Mucosa of gallbladder (tissue), 1 donor: ENCODE measurements at regions not wholly inside any gene's neighbourhood (a gene's known extent, or its start where the extent isn't known, plus 50 kb on each side); places are given as distances from the start of the nearest gene placed in this dataset.

Experiments used
- DNase-seq: peaks from one replicate; pipeline ENCODE4 v3.0.0-alpha.2; 2020; ENCODE audit warnings: low spot score
- donor health status: DM: no; HTN: no; CAD: no.

GRCh38 chr2:133811409-133812125 is 243.3 kb upstream of the NCKAP5 start:
- no peak for DNase-seq

GRCh38 chr2:133812826-133813617 is 244.8 kb upstream of the NCKAP5 start:
- no peak for DNase-seq

- DNase-seq: no peak
These were observed 246.6 kb upstream of the NCKAP5 start for GRCh38 chr2:133814890-133815289.

- no peak for DNase-seq
These were observed 247.8 kb upstream of the NCKAP5 start for GRCh38 chr2:133816037-133816436.

GRCh38 chr2:133817680-133818566 is 249.7 kb upstream of the NCKAP5 start:
- no peak for DNase-seq

- no peak for DNase-seq
These were observed 250.4 kb upstream of the NCKAP5 start for GRCh38 chr2:133818661-133819060.

- no peak for DNase-seq
These were observed 251.6 kb upstream of the NCKAP5 start for GRCh38 chr2:133819906-133820305.

GRCh38 chr2:133821107-133821760 is 253.0 kb upstream of the NCKAP5 start:
- peak; percentile 6 for DNase-seq

- DNase-seq: no peak
These were observed 254.4 kb upstream of the NCKAP5 start for GRCh38 chr2:133822517-133823225.

GRCh38 chr2:133823226-133823550 is 254.9 kb upstream of the NCKAP5 start:
- peak; percentile 0 for DNase-seq

GRCh38 chr2:133824869-133825268 is 256.6 kb upstream of the NCKAP5 start:
- DNase-seq: no peak

- DNase-seq: no peak
These were observed 257.5 kb upstream of the NCKAP5 start for GRCh38 chr2:133825778-133826177.

- DNase-seq: no peak
These were observed 260.6 kb upstream of the NCKAP5 start for GRCh38 chr2:133828913-133829312.

GRCh38 chr2:133829450-133830020 is 261.3 kb upstream of the NCKAP5 start:
- DNase-seq: no peak

GRCh38 chr2:133833746-133834145 is 265.5 kb upstream of the NCKAP5 start:
- DNase-seq: no peak

GRCh38 chr2:133835821-133836619 is 267.8 kb upstream of the NCKAP5 start:
- no peak for DNase-seq

- DNase-seq: peak; percentile 44
These were observed 268.6 kb upstream of the NCKAP5 start for GRCh38 chr2:133836691-133837345.

- DNase-seq: no peak
These were observed 269.3 kb upstream of the NCKAP5 start for GRCh38 chr2:133837441-133838094.
